ENCODE measurements at regions not wholly inside any gene's neighbourhood (a gene's known extent, or its start where the extent isn't known, plus 50 kb on each side); places are given as distances from the start of the nearest gene placed in this dataset.
"Not testable (repeated sequence)": the region's sequence is repeated elsewhere in the genome, so short reads cannot be mapped to it uniquely, and the experiment has no call there.

- DNase-seq, result no peak
These were observed 299.1 kb upstream of the MCTP2 start for GRCh38 chr15:93932164-93932776.

- DNase-seq, result no peak
These were observed 301.8 kb upstream of the MCTP2 start for GRCh38 chr15:93929375-93930094.

GRCh38 chr15:93920204-93920603 is 311.2 kb upstream of the MCTP2 start:
- DNase-seq, result no peak

GRCh38 chr15:93918801-93919200 is 312.6 kb upstream of the MCTP2 start:
- DNase-seq, result not testable (repeated sequence)

GRCh38 chr15:93917181-93917580 is 314.2 kb upstream of the MCTP2 start:
- DNase-seq, result no peak

GRCh38 chr15:93913871-93914270 is 317.5 kb upstream of the MCTP2 start:
- DNase-seq, result no peak

GRCh38 chr15:93913310-93913709 is 318.1 kb upstream of the MCTP2 start:
- no peak for DNase-seq

GRCh38 chr15:93900476-93901400 is 330.6 kb upstream of the MCTP2 start:
- no peak for DNase-seq

GRCh38 chr15:93899817-93900216 is 331.5 kb upstream of the MCTP2 start:
- no peak for DNase-seq

- no peak for DNase-seq
These were observed 334.0 kb upstream of the MCTP2 start for GRCh38 chr15:93897377-93897776.

- no peak for DNase-seq
These were observed 335.2 kb upstream of the MCTP2 start for GRCh38 chr15:93895976-93896770.

GRCh38 chr15:93894438-93895036 is 336.8 kb upstream of the MCTP2 start:
- DNase-seq, result no peak

- DNase-seq, result no peak
These were observed 344.2 kb upstream of the MCTP2 start for GRCh38 chr15:93887151-93887550.

GRCh38 chr15:93882779-93883178 is 348.6 kb upstream of the MCTP2 start:
- DNase-seq, result no peak

- DNase-seq, result no peak
These were observed 349.2 kb upstream of the MCTP2 start for GRCh38 chr15:93882141-93882540.

- no peak for DNase-seq
These were observed 350.1 kb upstream of the MCTP2 start for GRCh38 chr15:93881310-93881709.

GRCh38 chr15:93880358-93880757 is 351.0 kb upstream of the MCTP2 start:
- no peak for DNase-seq

GRCh38 chr15:93870583-93870982 is 360.8 kb upstream of the MCTP2 start:
- no peak for DNase-seq

GRCh38 chr15:93866948-93867347 is 364.4 kb upstream of the MCTP2 start:
- DNase-seq, result no peak

- no peak for DNase-seq
These were observed 364.9 kb upstream of the MCTP2 start for GRCh38 chr15:93866476-93866875.

GRCh38 chr15:93865586-93865985 is 365.8 kb upstream of the MCTP2 start:
- DNase-seq, result no peak

- DNase-seq, result no peak
These were observed 368.6 kb upstream of the MCTP2 start for GRCh38 chr15:93862791-93863190.
